Endometrial microvascular endothelial cells (primary cell): ENCODE measurements at regions not wholly inside any gene's neighbourhood (a gene's known extent, or its start where the extent isn't known, plus 50 kb on each side); places are given as distances from the start of the nearest gene placed in this dataset.
"Not testable (repeated sequence)": the region's sequence is repeated elsewhere in the genome, so short reads cannot be mapped to it uniquely, and the experiment has no call there.

Source experiments
- in situ Hi-C: cut with HindIII; loops from 2 replicates; pipeline ENCODE4 v1.10.0; 2017; ENCODE audit warnings: low sequenced_read_pairs, low pct_unique_long_range_greater_than_20kb; ENCODE audit errors: inconsistent ontology term

GRCh38 chr5:145531038-145531734 lies 304.0 kb downstream of the PRELID2 start:
- in situ Hi-C loops = no loop called here

DNA sequence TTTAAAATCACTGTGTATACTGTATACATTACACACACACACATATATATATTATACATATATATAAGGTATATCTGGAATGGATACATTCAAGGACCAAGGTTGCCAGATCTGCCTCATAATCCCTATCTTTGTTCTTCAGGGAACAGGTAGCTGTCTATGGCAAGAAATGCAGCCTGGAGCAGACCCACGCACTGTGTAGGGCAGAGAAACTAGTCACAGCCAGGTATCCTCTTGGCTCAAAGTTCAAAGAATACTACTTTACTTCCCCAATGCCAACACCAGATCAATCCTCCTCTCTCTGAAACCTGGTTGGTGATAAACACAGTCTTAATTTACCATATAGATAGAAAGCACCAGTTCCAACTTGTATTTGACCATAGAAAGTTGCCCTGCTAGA lies 313.6 kb downstream of the PRELID2 start:
- in situ Hi-C loops = no loop called here

DNA sequence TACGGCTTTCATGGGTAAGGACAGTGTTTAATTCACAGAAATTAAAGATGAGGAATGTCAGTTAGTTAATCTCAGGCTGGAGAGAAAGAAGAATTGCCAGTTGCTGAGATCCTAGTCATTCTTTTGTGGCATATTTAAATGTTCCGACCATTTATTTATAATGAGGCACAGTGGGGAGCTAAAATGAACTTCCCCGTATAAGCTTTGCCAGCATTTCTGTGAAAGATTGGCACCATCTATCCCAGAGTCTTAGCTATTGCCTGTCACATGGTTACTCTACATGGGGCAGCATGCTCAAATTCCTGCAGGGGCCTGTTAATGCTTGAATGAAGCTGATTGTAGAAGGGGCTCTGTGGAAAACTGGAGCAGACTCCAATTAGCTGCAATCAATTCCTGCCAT lies 314.1 kb downstream of the PRELID2 start:
- in situ Hi-C loops = no loop called here

DNA sequence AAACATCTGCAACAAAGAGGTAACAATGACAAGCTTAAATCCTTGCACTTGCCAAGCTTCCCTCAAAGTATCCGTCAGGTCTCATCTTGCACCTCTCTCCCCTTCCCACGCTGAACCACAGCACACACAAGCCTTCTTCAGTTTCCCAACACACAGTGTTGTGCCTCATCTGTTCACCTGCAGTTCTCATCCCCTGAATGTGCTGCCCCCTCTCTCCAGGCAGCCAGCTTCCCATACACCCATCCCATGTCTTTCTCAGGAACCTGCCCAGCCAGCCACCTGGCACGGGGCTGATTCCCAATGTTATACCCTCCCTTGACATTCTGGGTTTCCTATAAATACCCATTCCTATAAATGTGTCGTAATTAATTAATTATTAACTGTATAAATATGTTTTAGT lies 314.8 kb downstream of the PRELID2 start:
- in situ Hi-C loops = no loop called here

DNA sequence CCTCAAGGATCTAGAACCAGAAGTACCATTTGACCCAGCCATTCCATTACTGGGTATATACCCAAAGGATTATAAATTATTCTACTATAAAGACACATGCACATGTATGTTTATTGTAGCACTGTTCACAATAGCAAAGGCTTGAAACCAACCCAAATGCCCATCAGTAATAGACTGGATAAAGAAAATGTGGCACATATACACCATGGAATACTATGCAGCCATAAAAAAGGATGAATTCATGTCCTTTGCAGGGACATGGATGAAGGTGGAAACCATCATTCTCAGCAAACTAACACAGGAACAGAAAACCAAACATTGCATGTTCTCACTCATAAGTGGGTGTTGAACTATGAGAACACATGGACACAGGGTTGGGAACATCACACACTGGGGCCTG lies 317.6 kb downstream of the PRELID2 start:
- in situ Hi-C loops = not testable (repeated sequence)

GRCh38 chr5:145511351-145511750 lies 323.8 kb downstream of the PRELID2 start:
- in situ Hi-C loops = no loop called here

DNA sequence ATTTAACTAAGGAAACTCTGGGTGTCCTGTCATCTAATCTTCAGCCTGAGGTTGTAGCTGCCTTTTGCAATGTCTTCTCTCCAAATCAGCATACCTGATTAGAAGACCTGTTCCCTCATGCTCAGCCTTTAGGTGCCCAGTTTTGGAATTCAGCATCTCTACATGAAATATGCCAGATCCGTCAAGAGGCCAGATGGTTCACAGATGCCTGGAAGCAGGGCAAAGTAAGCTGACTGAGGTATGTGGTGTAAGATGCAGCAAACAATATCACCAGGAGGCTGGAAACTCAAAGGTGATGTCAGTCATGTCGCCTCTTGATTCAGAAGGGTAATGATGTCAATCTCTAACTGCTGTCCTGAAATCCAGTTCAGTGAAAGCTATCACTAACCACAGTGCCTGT lies 324.4 kb downstream of the PRELID2 start:
- in situ Hi-C loops = no loop called here

DNA sequence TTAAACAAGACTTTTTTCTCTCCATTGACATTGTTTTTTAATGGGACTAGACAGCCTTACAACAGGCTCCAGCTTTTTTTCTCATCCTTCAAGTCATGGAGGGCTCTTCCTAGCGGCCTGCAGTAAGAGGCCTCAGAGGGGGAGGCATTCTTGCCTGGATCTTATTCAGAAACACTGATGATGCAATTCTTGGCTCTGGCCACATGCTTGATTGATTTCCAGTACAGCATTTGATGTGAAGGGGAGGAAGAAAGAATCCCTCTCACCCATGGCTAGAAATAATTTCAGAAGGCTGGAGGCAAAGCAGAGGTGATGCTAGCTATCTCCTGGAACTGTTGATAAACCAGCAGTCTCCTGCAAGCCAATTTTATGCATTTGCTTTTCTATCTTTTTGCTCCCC lies 324.8 kb downstream of the PRELID2 start:
- in situ Hi-C loops = no loop called here

GRCh38 chr5:145509336-145510136 lies 325.6 kb downstream of the PRELID2 start:
- in situ Hi-C loops = no loop called here

DNA sequence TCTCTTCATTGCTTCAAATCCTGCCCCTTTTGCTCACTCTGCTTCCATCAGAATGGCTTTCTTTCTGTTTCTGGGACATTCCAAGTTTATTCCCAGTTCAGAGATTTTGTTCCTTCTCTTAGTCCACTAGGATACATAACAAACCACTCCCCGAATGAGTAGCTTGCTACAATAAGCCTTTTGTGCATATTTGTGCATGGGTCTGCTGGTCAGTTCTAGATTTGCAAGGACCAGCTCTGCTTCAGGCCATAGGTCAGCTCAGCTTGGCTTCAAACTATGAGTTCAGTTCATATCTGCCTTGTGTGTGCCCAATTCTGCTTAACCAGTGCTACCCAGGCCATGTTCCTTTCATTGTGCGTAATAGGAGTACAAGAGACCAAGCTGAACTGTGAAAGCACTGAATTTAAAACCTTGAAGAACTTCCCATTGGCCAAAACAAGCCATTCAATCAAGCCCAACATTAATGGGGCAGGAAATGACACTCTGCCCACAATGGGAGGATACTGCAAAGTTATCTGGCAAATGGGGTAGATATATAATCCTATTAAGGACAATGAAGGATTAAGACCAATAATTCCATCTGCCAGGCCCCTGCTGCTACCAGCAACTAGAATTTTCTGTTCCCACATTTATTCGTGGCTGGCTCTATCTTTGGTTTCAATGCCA lies 328.8 kb downstream of the PRELID2 start:
- in situ Hi-C loops = no loop called here

DNA sequence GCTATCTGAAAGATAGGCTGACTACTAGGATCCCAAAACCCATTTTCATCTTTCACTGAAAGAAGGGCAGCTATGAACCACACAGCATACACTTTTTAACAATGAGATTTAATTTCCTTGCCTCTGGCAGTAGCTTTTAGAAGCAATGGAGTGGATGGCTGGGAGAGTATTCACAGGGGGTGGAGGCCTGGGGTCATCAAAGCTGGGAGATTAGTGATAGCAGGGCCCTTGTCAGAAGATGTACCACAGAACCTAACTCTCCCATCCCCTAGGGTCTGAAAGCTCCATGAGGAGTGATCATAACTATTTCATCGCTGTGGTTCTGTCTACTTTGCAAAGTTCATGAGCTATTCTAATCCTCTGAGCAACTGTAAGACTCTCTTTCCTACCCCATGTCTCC lies 332.2 kb downstream of the PRELID2 start:
- in situ Hi-C loops = no loop called here

DNA sequence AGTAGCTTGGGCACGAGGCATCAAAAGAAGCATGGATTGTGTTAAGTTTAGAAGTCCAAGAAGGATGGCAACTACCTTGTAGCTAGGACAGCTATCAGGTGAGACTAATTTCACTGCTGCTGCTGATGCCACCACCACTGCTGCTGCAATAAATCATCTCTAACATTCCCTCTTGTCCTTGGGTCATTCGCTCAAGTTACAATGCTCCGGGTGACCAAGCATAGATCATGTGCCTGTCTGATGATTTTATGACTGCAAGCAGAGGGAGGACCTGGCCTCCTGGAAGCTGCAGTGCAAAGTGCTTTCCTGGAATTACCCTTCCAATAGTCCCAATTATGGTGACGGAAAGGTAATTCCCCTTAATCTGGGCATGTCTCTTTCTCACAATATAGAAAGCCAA lies 334.4 kb downstream of the PRELID2 start:
- in situ Hi-C loops = no loop called here

DNA sequence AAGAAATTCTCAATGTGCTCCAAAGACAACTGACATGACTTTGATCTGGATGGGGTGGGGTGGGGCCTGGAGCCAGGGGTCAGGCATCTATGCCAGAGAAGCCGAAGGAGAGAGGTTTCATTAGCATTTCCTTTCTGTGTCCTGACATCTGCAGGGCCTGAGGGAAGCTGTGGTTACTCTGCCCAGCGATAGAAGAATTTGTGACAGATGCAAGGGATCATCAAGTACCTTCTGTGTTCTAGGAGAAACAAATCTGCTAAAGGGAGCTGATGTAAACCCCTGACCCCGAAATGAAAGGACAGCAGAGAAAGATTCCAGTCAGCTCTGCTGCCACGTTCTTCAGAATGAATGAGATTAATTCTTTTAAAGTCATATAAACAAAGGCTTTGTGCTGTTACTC lies 335.7 kb downstream of the PRELID2 start:
- in situ Hi-C loops = no loop called here

DNA sequence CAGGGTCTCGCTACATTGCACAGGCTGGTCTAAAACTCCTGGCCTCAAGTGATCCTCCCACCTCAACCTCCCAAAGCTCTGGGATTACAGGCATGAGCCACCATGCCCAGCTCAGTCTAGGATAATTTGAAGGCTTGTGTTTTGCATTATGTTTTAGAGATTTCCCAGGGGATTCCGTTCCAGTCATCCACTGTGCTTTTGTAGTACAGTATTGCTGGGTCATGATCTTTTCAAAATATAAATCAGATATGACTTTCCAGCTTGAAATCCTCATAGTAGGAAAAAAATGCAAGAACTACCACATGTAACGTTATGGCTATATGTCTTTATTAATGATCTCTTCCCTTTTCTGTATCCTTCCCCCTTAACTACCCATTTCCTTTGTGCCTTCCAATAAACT lies 338.1 kb downstream of the PRELID2 start:
- in situ Hi-C loops = no loop called here

- in situ Hi-C loops = no loop called here
Observed at GRCh38 chr5:145495741-145496140, 339.4 kb downstream of the PRELID2 start.

DNA sequence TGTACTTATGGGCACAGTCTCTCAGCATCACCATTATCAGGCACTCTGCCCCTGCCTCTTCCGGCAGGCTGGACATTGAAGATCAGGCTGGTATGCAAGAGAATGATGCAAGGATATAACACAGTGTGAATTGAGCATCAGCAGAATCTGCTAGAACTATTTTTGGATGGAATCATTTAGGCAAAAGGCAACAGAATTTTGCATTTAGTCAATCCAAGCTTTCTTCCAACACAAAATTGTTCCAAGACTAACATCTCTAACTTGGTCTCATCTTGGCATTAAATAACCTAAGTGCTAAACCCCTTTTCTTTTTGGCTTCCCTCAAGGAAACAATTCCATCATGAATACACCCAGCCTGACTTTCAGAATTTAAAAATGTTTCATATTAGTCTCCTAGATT lies 339.9 kb downstream of the PRELID2 start:
- in situ Hi-C loops = no loop called here

- in situ Hi-C loops = no loop called here
Observed at GRCh38 chr5:145493435-145493834, 341.7 kb downstream of the PRELID2 start.

DNA sequence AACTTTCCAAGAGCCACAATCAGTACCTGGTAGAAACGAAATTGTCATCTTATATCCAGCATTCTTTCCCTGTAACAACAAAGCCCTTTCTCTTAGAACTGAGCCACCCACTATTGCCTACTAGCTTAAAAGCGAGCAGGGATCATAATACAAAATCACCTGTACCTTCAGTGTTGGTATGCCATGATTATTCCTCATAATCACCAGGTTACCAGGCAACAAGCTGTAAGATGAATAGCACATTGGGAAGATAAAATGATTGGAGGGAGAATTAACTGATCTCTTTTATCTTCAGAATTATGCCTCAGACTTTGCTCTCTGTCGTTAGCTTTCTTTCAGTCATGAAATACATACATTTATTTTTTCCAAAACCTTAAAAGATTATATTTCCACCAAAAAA lies 345.6 kb downstream of the PRELID2 start:
- in situ Hi-C loops = no loop called here

DNA sequence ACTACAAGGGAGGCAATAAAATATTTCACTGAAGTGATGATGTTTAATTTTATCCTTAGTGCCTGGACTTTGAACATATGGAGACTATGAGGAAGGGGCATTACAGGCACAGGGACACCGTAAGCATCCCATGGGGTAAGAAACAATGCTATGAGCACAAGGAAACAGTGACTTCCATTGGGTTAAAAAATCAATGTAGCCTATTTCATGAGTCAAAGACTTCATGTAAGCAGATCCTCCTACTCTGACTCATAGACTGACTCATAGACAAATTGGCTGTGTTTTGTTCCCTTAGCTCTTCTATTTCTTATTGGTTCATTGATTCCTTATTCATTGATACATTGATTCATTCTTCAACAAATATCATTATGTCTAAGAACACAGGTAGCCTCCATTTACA lies 351.0 kb downstream of the PRELID2 start:
- in situ Hi-C loops = no loop called here

GRCh38 chr5:145483212-145483611 lies 351.9 kb downstream of the PRELID2 start:
- in situ Hi-C loops = no loop called here
